Islet of Langerhans (tissue), 1 donor: ENCODE measurements at regions not wholly inside any gene's neighbourhood (a gene's known extent, or its start where the extent isn't known, plus 50 kb on each side); places are given as distances from the start of the nearest gene placed in this dataset.
"Not testable (repeated sequence)": the region's sequence is repeated elsewhere in the genome, so short reads cannot be mapped to it uniquely, and the experiment has no call there.

Experiments
- FAIRE-seq: peaks from one replicate; lab custom pipeline; 2011; peaks lifted over from hg19 to GRCh38; lab: Jason Lieb, UNC

GRCh38 chr1:68873144-68873543 is 376.3 kb upstream of the DEPDC1 start:
- FAIRE-seq: no peak

- not testable (repeated sequence) for FAIRE-seq
Observed at GRCh38 chr1:68881330-68882194, 384.7 kb upstream of the DEPDC1 start.

GRCh38 chr1:68889471-68889870 is 392.6 kb upstream of the DEPDC1 start:
- FAIRE-seq: no peak

GRCh38 chr1:68890736-68891135 is 393.9 kb upstream of the DEPDC1 start:
- no peak for FAIRE-seq

- no peak for FAIRE-seq
Observed at GRCh38 chr1:68904477-68904876, 407.6 kb upstream of the DEPDC1 start.

- FAIRE-seq: no peak
Observed at GRCh38 chr1:68906431-68906830, 409.5 kb upstream of the DEPDC1 start.

GRCh38 chr1:68907491-68907890 is 410.6 kb upstream of the DEPDC1 start:
- FAIRE-seq: no peak

GRCh38 chr1:68908316-68908715 is 411.4 kb upstream of the DEPDC1 start:
- no peak for FAIRE-seq

- FAIRE-seq: peak; percentile 100
Observed at GRCh38 chr1:68916221-68916902, 419.5 kb upstream of the DEPDC1 start.

- peak; percentile 5 for FAIRE-seq
Observed at GRCh38 chr1:68917456-68917855, 420.6 kb upstream of the DEPDC1 start.

GRCh38 chr1:68918563-68918962 is 421.7 kb upstream of the DEPDC1 start:
- no peak for FAIRE-seq

- FAIRE-seq: no peak
Observed at GRCh38 chr1:68919075-68919474, 422.2 kb upstream of the DEPDC1 start.

- FAIRE-seq: not testable (repeated sequence)
Observed at GRCh38 chr1:68923475-68924088, 426.7 kb upstream of the DEPDC1 start.

GRCh38 chr1:68930101-68930500 is 433.2 kb upstream of the DEPDC1 start:
- FAIRE-seq: no peak

GRCh38 chr1:68936530-68936929 is 439.6 kb upstream of the DEPDC1 start:
- FAIRE-seq: no peak

GRCh38 chr1:68938051-68938666 is 441.3 kb upstream of the DEPDC1 start:
- FAIRE-seq: no peak

- no peak for FAIRE-seq
Observed at GRCh38 chr1:68950036-68950435, 453.2 kb upstream of the DEPDC1 start.

GRCh38 chr1:68953311-68953710 is 456.4 kb upstream of the DEPDC1 start:
- no peak for FAIRE-seq

GRCh38 chr1:68954841-68955240 is 458.0 kb upstream of the DEPDC1 start:
- no peak for FAIRE-seq

GRCh38 chr1:68955424-68955823 is 458.5 kb upstream of the DEPDC1 start:
- no peak for FAIRE-seq

- no peak for FAIRE-seq
Observed at GRCh38 chr1:68958958-68959357, 462.1 kb upstream of the DEPDC1 start.

GRCh38 chr1:68959461-68960030 is 462.7 kb upstream of the DEPDC1 start:
- FAIRE-seq: no peak
